Endothelial cell of umbilical vein (primary cell): ENCODE measurements at regions not wholly inside any gene's neighbourhood (a gene's known extent, or its start where the extent isn't known, plus 50 kb on each side); places are given as distances from the start of the nearest gene placed in this dataset.

Source experiments
- BruUV-seq: library from RNA; stranded (reverse); fragments of 400-500 nt; replicated peaks from 2 replicates; lab custom pipeline; 2021; lab: Mats Ljungman, UMichigan
- CTCF ChIA-PET: fragments of 300-600, 350-600 bp; sonication (Branson Sonifier 250); formaldehyde crosslinking; loops from one replicate; lab custom pipeline; 2021; ENCODE audit warnings: antibody characterized with exemption, inconsistent platforms; lab: Charles Lee
- POLR2A ChIA-PET: fragments of 300-600, 350-600 bp; sonication (Branson Sonifier 250); formaldehyde crosslinking; loops from one replicate; lab custom pipeline; 2021; ENCODE audit warnings: antibody characterized with exemption, inconsistent platforms; lab: Charles Lee
- DNase-seq: peaks from one replicate; pipeline ENCODE4 v3.0.0-alpha.2; 2011; ENCODE audit warnings: low read depth, low spot score
- FAIRE-seq: peaks from 2 replicates; lab custom pipeline; 2011; peaks lifted over from hg19 to GRCh38; lab: Jason Lieb, UNC
- H2AFZ ChIP-seq: 2 replicates; pipeline ENCODE4 v1.6.0; 2012; ENCODE audit warnings: low read depth, low read length, control low read depth, inconsistent platforms
- H3K27ac ChIP-seq: 2 replicates; pipeline ENCODE4 v1.5.1; 2011; ENCODE audit warnings: low read depth, mild to moderate bottlenecking, control low read depth, low read length, moderate library complexity; ENCODE audit not compliant: insufficient read depth
- H3K27me3 ChIP-seq, 2 experiments: 2 replicates each; pipeline versions ENCODE4 v1.6.0 to v1.6.1; 2011; ENCODE audit warnings: low read length in 2 of 2, mixed read lengths in 1 of 2; ENCODE audit not compliant: control insufficient read depth in 2 of 2, insufficient read depth in 2 of 2
- H3K36me3 ChIP-seq, 2 experiments: 2 replicates in 1 of 2; 3 replicates in 1 of 2; pipeline ENCODE4 v1.5.1; 2011; ENCODE audit warnings: low read length in 2 of 2, mild to moderate bottlenecking in 1 of 2, moderate library complexity in 1 of 2; ENCODE audit not compliant: control insufficient read depth in 2 of 2, insufficient read depth in 2 of 2; ENCODE audit errors: extremely low read depth in 1 of 2
- H3K4me1 ChIP-seq: 3 replicates; pipeline ENCODE4 v1.5.1; 2011; ENCODE audit warnings: mild to moderate bottlenecking, low read length; ENCODE audit not compliant: control insufficient read depth, insufficient read depth; ENCODE audit errors: extremely low read depth
- H3K4me2 ChIP-seq: 2 replicates; pipeline ENCODE4 v1.6.1; 2011; ENCODE audit warnings: low read length, control low read depth, mixed read lengths; ENCODE audit not compliant: insufficient read depth
- H3K4me3 ChIP-seq, 3 experiments: fragments of 200-600 bp in 1 of 3; sonication (generic), shearing (Covaris generic) in 1 of 3; replicated peaks in 1 of 3; 2 replicates each; pipeline ENCODE4 v1.5.1; 2011 to 2016; ENCODE audit warnings: control low read depth in 3 of 3, low read length in 3 of 3, mild to moderate bottlenecking in 2 of 3, inconsistent platforms in 1 of 3, low read depth in 1 of 3, moderate library complexity in 1 of 3; ENCODE audit not compliant: insufficient read depth in 1 of 3
- H3K79me2 ChIP-seq: 2 replicates; pipeline ENCODE4 v1.6.0; 2012; ENCODE audit warnings: low read length, inconsistent platforms; ENCODE audit not compliant: control insufficient read depth, insufficient read depth
- H3K9ac ChIP-seq: replicated peaks from 2 replicates; pipeline ENCODE3; 2011; ENCODE audit warnings: low read length, control low read depth; ENCODE audit not compliant: insufficient read depth; ENCODE audit errors: extremely low read depth
- H3K9me1 ChIP-seq: replicated peaks from 3 replicates; pipeline ENCODE4 v1.6.0; 2011; ENCODE audit warnings: mild to moderate bottlenecking, low read length; ENCODE audit not compliant: control insufficient read depth, insufficient read depth; ENCODE audit errors: extremely low read depth
- H3K9me3 ChIP-seq: replicated peaks from 2 replicates; pipeline ENCODE4 v1.5.1; 2012; ENCODE audit warnings: low read length, inconsistent platforms; ENCODE audit not compliant: control insufficient read depth, insufficient read depth
- H4K20me1 ChIP-seq: replicated peaks from 2 replicates; pipeline ENCODE3; 2011; ENCODE audit warnings: mild to moderate bottlenecking, low read length; ENCODE audit not compliant: control insufficient read depth, insufficient read depth; ENCODE audit errors: extremely low read depth
- CTCF ChIP-seq, 2 donors: IDR thresholded peaks; 1 replicate in 1 of 2; 2 replicates in 1 of 2; pipeline ENCODE4 v1.5.1; 2011; ENCODE audit warnings: low read length in 2 of 2, mild to moderate bottlenecking in 2 of 2, moderate library complexity in 2 of 2, control low read depth in 1 of 2, inconsistent platforms in 1 of 2, low read depth in 1 of 2; ENCODE audit not compliant: insufficient read depth in 1 of 2; ENCODE audit errors: extremely low read depth in 1 of 2
- EZH2 ChIP-seq: IDR thresholded peaks from 2 replicates; pipeline ENCODE4 v1.6.1; 2012; ENCODE audit warnings: borderline replicate concordance, low read depth, mild to moderate bottlenecking, moderate library complexity, low read length, inconsistent platforms; ENCODE audit not compliant: severe bottlenecking
- FOS ChIP-seq: IDR thresholded peaks from 2 replicates; pipeline ENCODE4 v1.6.1; 2011; ENCODE audit warnings: mild to moderate bottlenecking, low read length, moderate library complexity, borderline replicate concordance; ENCODE audit not compliant: insufficient read depth
- GATA2 ChIP-seq: IDR thresholded peaks from 2 replicates; pipeline ENCODE4 v1.7.0; 2011; ENCODE audit warnings: low read depth, mild to moderate bottlenecking, moderate library complexity, mixed read lengths, low read length; ENCODE audit not compliant: insufficient read length, insufficient read depth
- JUN ChIP-seq: IDR thresholded peaks from 2 replicates; pipeline ENCODE4 v1.6.1; 2011; ENCODE audit warnings: borderline replicate concordance, low read depth; ENCODE audit not compliant: insufficient read length, insufficient read depth
- MAX ChIP-seq: IDR thresholded peaks from 2 replicates; pipeline ENCODE4 v1.6.1; 2011; ENCODE audit not compliant: insufficient read depth, insufficient read length
- MYC ChIP-seq: IDR thresholded peaks from one replicate; pipeline ENCODE4 v1.6.1; 2011; ENCODE audit warnings: mild to moderate bottlenecking, low read depth, low read length
- POLR2A ChIP-seq: IDR thresholded peaks from 2 replicates; pipeline ENCODE4 v1.6.1; 2012; ENCODE audit warnings: low read depth, mild to moderate bottlenecking, control low read depth, low read length
- POLR2AphosphoS5 ChIP-seq: IDR thresholded peaks from 2 replicates; pipeline ENCODE4 v1.6.1; 2012; ENCODE audit warnings: low read depth, mild to moderate bottlenecking, control low read depth, low read length, moderate library complexity; ENCODE audit not compliant: insufficient read depth
- dilution Hi-C: fragments of 300-500 bp; cut with MboI; formaldehyde crosslinking; loops from one replicate; pipeline ENCODE4 v1.15.0; 2019; ENCODE audit warnings: low sequenced_read_pairs; ENCODE audit not compliant: extremely low pct_ligation_motif_present
- intact Hi-C: fragments of 100-400 bp; cut with micrococcal nuclease; formaldehyde crosslinking; loops from one replicate; pipeline ENCODE4 v1.10.0; 2022

- Histone ChIP-seq H3K9me3 (no peaks in the 10 kb centered on the region), H4K20me1 (no peaks in the 10 kb centered on the region), H3K9ac (no peak overlapping the region), H3K36me3 (no peaks in the 10 kb centered on the region), H3K9me1 (no peaks in the 10 kb centered on the region), H2AFZ (no peak overlapping the region), H3K4me1 (peaks cover 32% of the 10 kb centered on the region), H3K79me2 (no peaks in the 10 kb centered on the region), H3K4me3 (no peak overlapping the region), H3K4me2 (no peak overlapping the region), H3K27me3 (no peaks in the 10 kb centered on the region), H3K27ac (no peak overlapping the region)
- no TSS peak for BruUV-seq
- intact Hi-C loops (loop anchor here (5.0 kb wide), 2 partner anchors 117 to 123 kb away; no protein-coding TSS in a partner anchor), dilution Hi-C loops (no loop called here)
- FAIRE-seq (no peak), DNase-seq (no peak)
- no peak for TF ChIP-seq MAX
- no peak for TF ChIP-seq GATA2
- no peak for TF ChIP-seq MYC
- no peak for TF ChIP-seq POLR2A
- TF ChIP-seq EZH2, result no peak
- no peak for TF ChIP-seq POLR2AphosphoS5
- no peak for TF ChIP-seq CTCF (IDR thresholded peaks at IDR 0.05; ENCODE audit: extremely low read depth in 1 of 2, insufficient read depth in 1 of 2, low read depth in 1 of 2, low read length in 2 of 2)
- no peak for TF ChIP-seq JUN
- TF ChIP-seq FOS, result no peak
- POLR2A ChIA-PET, result no interaction called here
- CTCF ChIA-PET, result no interaction called here
These were observed 80.6 kb downstream of the FEM1C start for GRCh38 chr5:115463983-115464382.
